Neural progenitor cell (in vitro differentiated cells): ENCODE measurements at regions not wholly inside any gene's neighbourhood (a gene's known extent, or its start where the extent isn't known, plus 50 kb on each side); places are given as distances from the start of the nearest gene placed in this dataset.

ENCODE experiments used
- DNase-seq: peaks from one replicate; pipeline ENCODE4 v3.0.0-alpha.2; 2016; ENCODE audit warnings: low spot score
- H2AFZ ChIP-seq: fragments of 200-600 bp; sonication (generic); replicated peaks from 2 replicates; pipeline ENCODE4 v1.6.1; 2016; ENCODE audit warnings: antibody characterized with exemption
- H3F3A ChIP-seq: fragments of 200-600 bp; sonication (generic); 2 replicates; pipeline ENCODE4 v1.6.1; 2016; ENCODE audit warnings: antibody characterized with exemption, low read depth
- H3K27ac ChIP-seq: fragments of 200-600 bp; sonication (generic); 2 replicates; pipeline ENCODE4 v1.5.1; 2016; ENCODE audit warnings: mild to moderate bottlenecking
- H3K27me3 ChIP-seq: fragments of 200-600 bp; sonication (generic); 2 replicates; pipeline ENCODE4 v1.6.1; 2016; ENCODE audit warnings: mild to moderate bottlenecking, moderate library complexity
- H3K36me3 ChIP-seq: fragments of 200-600 bp; sonication (generic); 2 replicates; pipeline ENCODE4 v1.5.1; 2016
- H3K4me1 ChIP-seq: fragments of 200-600 bp; sonication (generic); 2 replicates; pipeline ENCODE4 v1.6.1; 2016; ENCODE audit warnings: mixed run types
- H3K4me2 ChIP-seq: fragments of 200-600 bp; sonication (generic); 2 replicates; pipeline ENCODE4 v1.6.1; 2016
- H3K4me3 ChIP-seq: fragments of 200-600 bp; sonication (generic); 2 replicates; pipeline ENCODE4 v1.5.1; 2016
- H3K79me2 ChIP-seq: fragments of 200-600 bp; sonication (generic); 2 replicates; pipeline ENCODE4 v1.6.1; 2016; ENCODE audit warnings: low read depth
- H3K9ac ChIP-seq: fragments of 200-600 bp; sonication (generic); 2 replicates; pipeline ENCODE4 v1.6.1; 2016
- H3K9me3 ChIP-seq: fragments of 200-600 bp; sonication (generic); 2 replicates; pipeline ENCODE4 v1.5.1; 2016; ENCODE audit warnings: low read depth
- H4K20me1 ChIP-seq: fragments of 200-600 bp; sonication (generic); 2 replicates; pipeline ENCODE4 v1.6.1; 2016; ENCODE audit warnings: low read depth
- H3K27ac Mint-ChIP-seq: 3 replicates; pipeline ENCODE4 v1.8.0; 2021; ENCODE audit warnings: mixed read lengths
- H3K27me3 Mint-ChIP-seq: 2 replicates; pipeline ENCODE4 v1.8.0; 2022; ENCODE audit warnings: low read depth, mild to moderate bottlenecking, inconsistent platforms, moderate library complexity, mixed read lengths; ENCODE audit not compliant: insufficient read depth
- H3K36me3 Mint-ChIP-seq: 3 replicates; pipeline ENCODE4 v1.8.0; 2021; ENCODE audit warnings: mixed read lengths
- H3K4me1 Mint-ChIP-seq: 3 replicates; pipeline ENCODE4 v1.8.0; 2021; ENCODE audit warnings: mixed read lengths
- H3K4me3 Mint-ChIP-seq: 3 replicates; pipeline ENCODE4 v1.8.0; 2021; ENCODE audit warnings: mild to moderate bottlenecking, moderate library complexity, mixed read lengths
- H3K9me3 Mint-ChIP-seq: 3 replicates; pipeline ENCODE4 v1.8.0; 2020; ENCODE audit warnings: mixed read lengths
- EZH2 ChIP-seq: fragments of 200-600 bp; sonication (generic); IDR thresholded peaks from 2 replicates; pipeline ENCODE4 v1.6.1; 2017; ENCODE audit warnings: antibody characterized with exemption, mild to moderate bottlenecking, moderate library complexity
- EZH2phosphoT487 ChIP-seq: fragments of 200-600 bp; sonication (generic); IDR thresholded peaks from 2 replicates; pipeline ENCODE4 v1.6.1; 2017; ENCODE audit warnings: antibody characterized with exemption
- TF ChIP-seq, protein P1 (sequence below): fragments of 200-600 bp; sonication (generic); IDR thresholded peaks from 2 replicates; pipeline ENCODE4 v1.5.1; 2017; ENCODE audit warnings: antibody characterized with exemption, mild to moderate bottlenecking

DNA sequence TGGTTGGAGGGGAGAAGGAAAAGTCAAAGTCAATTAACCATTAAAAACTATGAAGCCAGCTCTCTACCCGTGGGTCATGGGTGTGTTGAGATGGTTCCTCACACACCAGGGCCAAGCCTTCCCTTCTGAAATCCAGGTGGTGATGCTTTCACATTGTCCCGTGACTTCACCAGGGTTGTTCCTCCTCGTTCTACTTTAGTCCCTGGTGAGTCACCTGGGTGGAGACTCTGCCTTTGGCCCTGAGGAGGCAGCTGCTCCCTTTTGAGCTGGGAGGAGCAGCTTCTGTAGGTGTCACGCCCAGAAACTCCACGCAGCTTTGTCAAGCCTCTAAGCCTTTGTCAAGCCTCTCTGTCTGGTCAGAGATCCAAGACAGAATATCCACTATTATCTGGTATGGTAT, 348.3 kb downstream of the BMP4 start:
- Histone ChIP-seq H3K27me3 (no peaks in the 10 kb centered on the region), H3K36me3 (no peaks in the 10 kb centered on the region), H3K4me2 (no peak overlapping the region), H4K20me1 (no peaks in the 10 kb centered on the region), H3K4me1 (peaks cover 2% of the 10 kb centered on the region), H3K27ac (no peak overlapping the region), H3F3A (peaks cover 5% of the 10 kb centered on the region), H3K9me3 (no peaks in the 10 kb centered on the region), H2AFZ (no peak overlapping the region), H3K9ac (no peak overlapping the region), H3K4me3 (no peak overlapping the region), H3K79me2 (no peaks in the 10 kb centered on the region)
- no peak for DNase-seq
- Mint-ChIP-seq H3K9me3 (peaks cover 6% of the 10 kb centered on the region), H3K36me3 (peaks cover 4% of the 10 kb centered on the region), H3K27ac (no peak overlapping the region), H3K4me1 (peaks cover 4% of the 10 kb centered on the region), H3K27me3 (peaks cover 8% of the 10 kb centered on the region), H3K4me3 (no peak overlapping the region)
- TF ChIP-seq, protein P1, sequence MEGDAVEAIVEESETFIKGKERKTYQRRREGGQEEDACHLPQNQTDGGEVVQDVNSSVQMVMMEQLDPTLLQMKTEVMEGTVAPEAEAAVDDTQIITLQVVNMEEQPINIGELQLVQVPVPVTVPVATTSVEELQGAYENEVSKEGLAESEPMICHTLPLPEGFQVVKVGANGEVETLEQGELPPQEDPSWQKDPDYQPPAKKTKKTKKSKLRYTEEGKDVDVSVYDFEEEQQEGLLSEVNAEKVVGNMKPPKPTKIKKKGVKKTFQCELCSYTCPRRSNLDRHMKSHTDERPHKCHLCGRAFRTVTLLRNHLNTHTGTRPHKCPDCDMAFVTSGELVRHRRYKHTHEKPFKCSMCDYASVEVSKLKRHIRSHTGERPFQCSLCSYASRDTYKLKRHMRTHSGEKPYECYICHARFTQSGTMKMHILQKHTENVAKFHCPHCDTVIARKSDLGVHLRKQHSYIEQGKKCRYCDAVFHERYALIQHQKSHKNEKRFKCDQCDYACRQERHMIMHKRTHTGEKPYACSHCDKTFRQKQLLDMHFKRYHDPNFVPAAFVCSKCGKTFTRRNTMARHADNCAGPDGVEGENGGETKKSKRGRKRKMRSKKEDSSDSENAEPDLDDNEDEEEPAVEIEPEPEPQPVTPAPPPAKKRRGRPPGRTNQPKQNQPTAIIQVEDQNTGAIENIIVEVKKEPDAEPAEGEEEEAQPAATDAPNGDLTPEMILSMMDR, result no peak
- TF ChIP-seq EZH2phosphoT487 (no peak), EZH2 (no peak)

DNA sequence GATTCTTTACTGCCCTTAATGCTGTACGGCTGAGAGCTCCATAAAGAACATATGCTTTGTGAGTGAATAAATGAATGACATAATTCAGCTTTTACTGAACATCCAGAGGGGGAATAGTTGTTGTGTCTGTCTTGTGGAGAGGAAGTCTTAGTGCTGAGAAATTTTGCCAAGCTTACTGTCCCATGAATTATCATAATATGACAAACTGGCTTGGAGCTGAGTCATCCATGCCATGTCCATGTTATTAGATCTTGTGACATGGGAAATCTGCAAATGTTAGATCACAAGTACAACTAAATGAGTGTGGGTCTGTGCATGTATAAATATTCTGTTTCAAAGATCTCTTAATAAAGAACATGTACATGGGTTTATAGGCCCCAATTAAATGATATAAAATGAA, 350.4 kb downstream of the BMP4 start:
- H3K9me3 Mint-ChIP-seq, result peaks cover 2% of the 10 kb centered on the region
- H3K4me1 Mint-ChIP-seq, result peaks cover 8% of the 10 kb centered on the region
- Histone ChIP-seq H3K27ac (no peak overlapping the region), H3K4me1 (peaks cover 4% of the 10 kb centered on the region), H3K4me2 (no peak overlapping the region), H3K27me3 (no peaks in the 10 kb centered on the region), H3F3A (no peaks in the 10 kb centered on the region), H3K9ac (no peak overlapping the region), H4K20me1 (no peaks in the 10 kb centered on the region), H3K9me3 (no peaks in the 10 kb centered on the region), H3K4me3 (no peak overlapping the region), H2AFZ (no peak overlapping the region), H3K36me3 (no peaks in the 10 kb centered on the region), H3K79me2 (no peaks in the 10 kb centered on the region)
- peaks cover 3% of the 10 kb centered on the region for H3K27me3 Mint-ChIP-seq
- TF ChIP-seq, protein P1, result no peak
- no peak for TF ChIP-seq EZH2phosphoT487
- no peak for TF ChIP-seq EZH2
- H3K4me3 Mint-ChIP-seq, result no peak overlapping the region
- no peak overlapping the region for H3K27ac Mint-ChIP-seq
- H3K36me3 Mint-ChIP-seq, result peaks cover 1% of the 10 kb centered on the region
- no peak for DNase-seq

DNA sequence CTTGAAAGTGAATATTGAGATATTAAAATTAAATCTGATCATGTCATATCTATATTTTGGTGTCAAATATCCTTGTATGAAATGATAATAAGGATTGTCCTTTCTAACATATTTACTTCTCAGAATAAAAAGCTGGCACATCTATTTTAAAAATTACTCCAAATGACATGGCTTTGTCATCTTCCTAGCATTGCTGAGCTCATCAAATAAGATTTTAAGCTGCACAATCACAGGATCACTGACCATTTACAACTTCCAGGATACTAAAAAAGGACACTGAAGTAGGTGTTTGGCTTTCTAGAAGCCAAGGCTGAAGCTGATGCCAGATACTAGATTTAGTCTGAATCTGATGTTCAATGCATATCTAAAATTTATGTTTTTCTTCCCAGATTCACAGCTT, 351.1 kb downstream of the BMP4 start:
- Histone ChIP-seq H3K4me1 (peaks cover 6% of the 10 kb centered on the region), H3K79me2 (no peaks in the 10 kb centered on the region), H3K27ac (no peak overlapping the region), H4K20me1 (no peaks in the 10 kb centered on the region), H3K36me3 (no peaks in the 10 kb centered on the region), H3K9me3 (no peaks in the 10 kb centered on the region), H3F3A (no peaks in the 10 kb centered on the region), H3K9ac (no peak overlapping the region), H2AFZ (no peak overlapping the region), H3K4me3 (no peak overlapping the region), H3K27me3 (no peaks in the 10 kb centered on the region), H3K4me2 (no peak overlapping the region)
- Mint-ChIP-seq H3K4me1 (peaks cover 12% of the 10 kb centered on the region), H3K27me3 (peaks cover 3% of the 10 kb centered on the region), H3K27ac (no peak overlapping the region), H3K4me3 (no peak overlapping the region), H3K9me3 (peaks cover 2% of the 10 kb centered on the region), H3K36me3 (no peaks in the 10 kb centered on the region)
- no peak for DNase-seq
- TF ChIP-seq, protein P1, result no peak
- TF ChIP-seq EZH2phosphoT487 (no peak), EZH2 (no peak)

DNA sequence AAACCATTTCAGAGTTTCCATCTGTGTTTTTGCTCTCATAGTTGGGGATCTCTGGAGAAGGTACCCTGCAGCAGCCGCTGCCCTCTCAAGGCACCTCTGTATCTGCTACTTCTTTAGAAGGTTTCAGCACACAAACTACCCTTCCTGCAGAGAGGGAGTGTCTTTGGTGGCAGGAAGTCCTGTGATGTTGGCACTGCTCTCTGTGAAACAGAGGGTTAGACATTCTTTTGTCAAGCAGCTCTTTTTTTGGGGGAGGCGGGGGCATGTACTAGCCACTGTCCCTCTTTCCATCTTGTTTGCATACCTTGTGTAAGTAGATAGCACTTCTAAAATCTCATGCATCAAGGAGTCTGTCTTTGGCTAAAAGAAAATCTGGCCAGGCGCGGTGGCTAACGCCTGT, 352.6 kb downstream of the BMP4 start:
- H3K27ac ChIP-seq, result no peak overlapping the region
- H3K4me3 ChIP-seq, result no peak overlapping the region
- Mint-ChIP-seq H3K9me3 (no peaks in the 10 kb centered on the region), H3K36me3 (no peaks in the 10 kb centered on the region), H3K4me1 (peaks cover 28% of the 10 kb centered on the region), H3K4me3 (no peak overlapping the region), H3K27me3 (no peaks in the 10 kb centered on the region), H3K27ac (no peak overlapping the region)
- H3K27me3 ChIP-seq, result no peaks in the 10 kb centered on the region
- H3K36me3 ChIP-seq, result no peaks in the 10 kb centered on the region
- no peak for DNase-seq
- no peak for TF ChIP-seq EZH2
- TF ChIP-seq, protein P1, result no peak
- TF ChIP-seq EZH2phosphoT487, result no peak
- no peak overlapping the region for H3K9ac ChIP-seq
- H3K4me2 ChIP-seq, result no peak overlapping the region
- H3K4me1 ChIP-seq, result peaks cover 22% of the 10 kb centered on the region
- H2AFZ ChIP-seq, result no peak overlapping the region
- no peaks in the 10 kb centered on the region for H3K79me2 ChIP-seq
- no peaks in the 10 kb centered on the region for H4K20me1 ChIP-seq
- H3F3A ChIP-seq, result no peaks in the 10 kb centered on the region
- H3K9me3 ChIP-seq, result no peaks in the 10 kb centered on the region
